ENCODE measurements at regions not wholly inside any gene's neighbourhood (a gene's known extent, or its start where the extent isn't known, plus 50 kb on each side); places are given as distances from the start of the nearest gene placed in this dataset.

DNA sequence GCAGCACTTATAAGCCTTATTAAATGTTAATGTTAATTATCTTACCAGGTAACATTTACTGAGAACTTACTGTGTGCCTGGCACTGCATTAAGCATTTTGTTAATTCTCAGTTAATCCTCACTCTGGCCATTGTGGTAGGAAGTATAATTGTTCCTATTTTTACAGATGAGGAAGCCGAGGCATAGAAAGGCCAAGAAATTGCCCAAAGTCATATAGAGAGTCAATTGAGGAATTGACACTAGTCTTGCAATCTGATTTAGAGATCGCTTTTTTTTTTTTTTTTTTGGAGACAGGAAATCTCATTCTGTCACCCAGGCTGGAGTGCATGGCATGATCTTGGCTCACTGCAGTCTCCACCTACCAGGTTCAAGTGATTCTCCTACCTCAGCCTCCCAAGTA, 132.6 kb upstream of the PROK2 start:
- DNase-seq, result no peak

DNA sequence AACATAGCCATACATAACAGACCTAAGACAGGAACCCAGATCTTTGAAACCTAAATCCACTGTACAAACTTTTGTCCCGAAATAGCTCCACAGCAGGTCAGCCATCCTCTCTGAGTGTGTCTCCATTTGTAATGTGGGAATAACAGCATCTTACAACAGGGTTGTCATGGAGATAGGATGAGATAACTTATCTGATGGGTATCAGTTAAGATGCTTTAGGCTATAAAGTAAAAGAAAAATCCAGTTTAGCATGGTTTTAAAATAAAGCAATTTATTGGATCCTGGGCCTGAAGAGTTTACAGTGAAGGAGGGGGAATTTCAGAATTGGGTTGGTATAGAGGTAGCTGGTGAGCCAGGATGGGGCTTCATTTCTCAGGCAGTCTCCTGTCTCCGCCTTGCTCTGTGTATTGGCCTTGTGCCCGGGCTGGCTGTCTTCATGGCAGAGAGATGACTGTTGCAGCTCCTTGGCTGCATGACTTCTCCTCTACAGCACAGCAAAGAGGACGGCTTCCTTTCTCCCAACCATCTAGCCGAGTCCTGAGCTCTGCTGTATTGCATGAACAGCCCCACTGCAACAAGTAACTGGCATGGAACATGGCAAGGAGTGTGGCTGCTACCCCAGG, 131.9 kb upstream of the PROK2 start:
- DNase-seq, result no peak

DNA sequence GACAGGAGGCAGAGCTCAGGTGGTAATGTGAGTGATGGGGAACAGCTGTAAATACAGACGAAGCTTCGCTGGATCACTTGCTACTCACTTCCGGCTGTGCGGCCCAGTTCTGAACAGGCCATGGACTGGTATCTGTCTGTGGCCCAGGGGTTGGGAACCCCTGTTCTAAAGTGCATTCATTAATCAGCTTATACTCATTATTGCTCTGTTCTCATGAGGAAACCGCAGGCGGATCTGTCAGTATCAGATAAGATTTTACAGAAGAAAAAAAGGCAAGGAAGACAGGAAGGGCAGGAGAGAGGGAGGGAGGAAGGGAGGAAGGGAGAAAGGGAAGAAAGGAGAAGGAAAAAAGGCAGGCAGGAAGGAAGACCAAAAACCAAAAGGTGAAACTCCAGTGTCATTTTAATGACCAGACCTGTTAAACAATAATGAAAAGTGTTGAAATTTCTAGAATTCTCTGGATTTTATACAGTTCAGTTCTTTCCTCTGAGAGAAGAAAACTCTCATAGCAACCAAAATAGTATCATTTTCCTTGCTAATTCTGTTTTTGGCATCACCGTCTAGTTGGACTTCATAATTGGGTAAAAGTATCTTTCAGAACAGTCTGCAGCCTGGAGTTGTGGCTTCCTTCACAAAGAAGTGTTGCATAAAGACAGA, 128.0 kb upstream of the PROK2 start:
- no peak for DNase-seq

DNA sequence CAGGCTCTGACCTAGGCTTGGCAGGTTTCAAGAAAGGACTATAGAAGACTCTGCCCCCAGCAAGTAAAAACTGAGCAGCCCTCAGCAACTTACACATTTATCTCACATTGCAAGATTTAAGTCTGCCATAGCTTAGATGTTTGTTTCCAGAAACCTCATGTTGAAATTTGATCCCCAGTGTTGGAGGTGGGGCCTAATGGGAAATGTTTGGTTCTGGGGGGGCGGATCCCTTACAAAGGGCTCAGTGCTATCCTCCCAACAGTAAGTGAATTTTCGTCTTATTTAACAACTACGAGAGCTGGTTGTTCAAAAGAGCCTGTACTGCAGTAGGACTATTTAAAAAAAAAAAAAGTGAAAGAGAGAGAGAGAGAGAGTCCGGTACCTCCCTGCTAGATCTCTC, 125.2 kb upstream of the PROK2 start:
- DNase-seq, result no peak

DNA sequence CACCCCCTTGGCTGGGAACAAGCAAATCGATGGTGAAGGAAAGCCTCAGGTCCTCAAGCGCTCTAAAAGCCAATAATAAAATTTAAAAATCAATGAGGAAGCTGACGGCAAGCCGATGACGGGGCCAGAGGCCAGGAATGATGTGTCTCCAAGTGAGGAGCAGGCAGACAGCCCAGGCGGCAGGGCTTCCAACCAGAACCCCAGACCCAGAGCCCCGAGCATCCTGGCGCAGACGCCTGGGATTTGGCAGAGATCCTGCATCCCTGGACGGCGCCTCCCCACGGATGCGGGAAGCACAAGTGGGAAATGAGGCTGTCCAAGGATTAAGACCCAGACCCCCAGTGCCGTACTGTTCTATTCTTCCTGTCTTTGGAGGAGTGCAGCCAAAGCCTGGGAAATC, 123.0 kb upstream of the PROK2 start:
- DNase-seq, result no peak

DNA sequence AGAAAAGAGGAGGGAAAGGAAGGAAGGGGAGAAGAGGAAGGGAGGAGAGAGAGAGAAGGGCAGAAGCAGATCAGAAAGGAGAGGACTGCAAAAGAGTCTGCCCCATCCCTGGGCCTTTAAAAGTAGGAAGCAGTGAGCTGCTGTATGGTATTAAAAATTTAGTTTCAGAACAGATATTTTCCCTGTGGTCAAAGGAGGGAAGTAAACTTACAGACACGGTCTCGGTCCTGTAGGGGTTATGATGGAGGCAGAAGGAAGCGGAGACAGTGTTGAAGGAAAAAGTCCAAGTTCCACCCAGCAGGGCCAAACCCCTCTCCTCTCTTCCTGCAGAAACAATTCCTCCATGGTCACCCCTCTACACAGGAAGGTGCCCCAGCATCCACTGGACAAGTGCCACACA, 122.0 kb upstream of the PROK2 start:
- no peak for DNase-seq

DNA sequence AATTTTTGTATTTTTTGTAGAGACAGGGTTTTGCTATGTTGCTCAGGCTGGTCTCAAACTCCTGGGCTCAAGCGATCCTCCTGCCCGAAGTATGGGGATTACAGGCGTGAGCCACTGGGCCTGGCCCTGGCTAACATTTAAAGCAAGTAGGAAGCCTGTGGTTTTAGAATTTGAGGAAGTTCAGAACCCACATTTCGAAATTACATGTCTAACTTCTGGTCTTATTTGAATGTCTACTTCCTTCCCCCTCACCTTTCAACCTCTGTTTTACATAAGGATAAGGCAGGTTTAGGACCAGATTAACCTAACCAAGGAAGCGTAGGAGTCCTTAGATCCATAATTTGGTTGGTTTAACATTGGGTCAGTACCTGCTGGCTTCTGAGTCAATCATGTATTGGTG, 120.5 kb upstream of the PROK2 start:
- DNase-seq, result no peak

DNA sequence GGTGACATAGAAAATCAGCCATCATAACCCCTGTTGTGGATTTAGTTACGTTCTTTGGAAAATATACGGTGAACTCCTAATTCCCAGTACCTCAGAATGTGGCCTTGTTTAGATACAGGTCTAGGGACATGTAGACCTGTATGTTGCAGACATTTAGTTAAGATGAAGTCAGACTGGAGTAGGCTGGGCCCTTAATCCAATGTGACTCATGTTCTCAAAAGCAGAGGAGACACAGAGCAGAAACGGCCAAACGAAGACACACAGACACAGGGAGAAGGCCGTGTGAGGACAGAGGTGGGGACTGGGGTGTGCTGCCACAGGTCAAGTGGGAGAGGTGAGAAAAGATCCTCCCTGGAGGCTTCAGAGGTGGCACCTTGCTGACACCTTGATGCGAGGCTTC, 119.0 kb upstream of the PROK2 start:
- no peak for DNase-seq

DNA sequence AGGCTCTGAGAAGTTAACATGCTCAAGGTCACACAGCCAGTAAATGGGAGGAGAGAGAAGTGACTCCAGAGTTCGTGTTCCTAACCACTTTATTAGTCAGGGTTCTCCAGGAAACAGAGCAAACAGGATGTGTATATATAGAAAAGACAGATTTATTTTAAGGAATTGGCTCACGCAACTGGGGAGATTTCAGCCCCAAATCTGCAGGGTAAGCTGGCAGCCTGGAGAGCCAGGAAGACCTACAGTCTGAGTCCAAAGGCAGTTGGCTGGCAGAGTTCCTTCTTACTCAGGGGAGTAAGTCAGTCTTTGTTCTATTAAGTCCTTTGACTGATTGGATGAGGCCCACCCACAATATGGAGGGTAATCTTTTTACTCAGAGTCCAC, 118.2 kb upstream of the PROK2 start:
- no peak for DNase-seq

DNA sequence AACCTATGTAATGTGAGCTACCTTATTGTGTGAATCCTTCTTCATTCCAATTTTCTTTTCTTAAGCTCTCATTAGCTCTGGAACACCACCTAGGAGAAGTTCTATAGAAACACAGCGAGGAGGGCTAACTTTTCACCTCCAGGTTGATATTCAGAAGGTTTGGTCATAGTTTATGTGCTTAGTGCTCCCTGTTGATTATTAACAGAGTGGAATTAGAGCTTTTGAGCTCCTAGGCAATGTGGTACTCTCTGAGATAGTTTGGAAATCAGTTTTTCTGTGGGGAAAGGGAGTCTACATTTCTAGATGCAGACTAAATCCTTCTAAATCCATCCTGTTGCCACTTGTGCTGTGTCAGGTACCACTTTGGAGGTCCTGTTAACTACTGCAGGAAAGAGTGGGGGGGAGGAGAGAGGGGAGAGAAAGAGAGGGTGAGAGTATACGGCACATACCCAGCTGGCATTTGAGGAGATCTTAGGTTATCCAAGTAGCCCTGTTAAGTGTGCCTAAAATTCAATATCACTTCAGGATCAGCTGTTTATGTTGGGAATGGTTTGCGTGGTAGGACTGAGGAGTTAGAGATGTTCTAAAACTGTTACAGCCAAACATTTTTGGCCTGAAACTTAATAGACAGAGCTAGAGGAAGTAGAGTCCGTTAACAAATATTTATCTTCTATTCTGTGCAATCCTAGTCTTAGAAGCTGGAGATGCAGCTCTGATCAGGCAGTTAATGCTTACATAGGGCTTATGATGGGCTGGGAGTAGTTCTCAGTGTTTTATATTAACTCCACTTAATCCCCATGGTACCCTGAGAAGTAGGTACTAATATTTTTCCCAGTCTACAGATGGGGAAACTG, 117.5 kb upstream of the PROK2 start:
- no peak for DNase-seq

DNA sequence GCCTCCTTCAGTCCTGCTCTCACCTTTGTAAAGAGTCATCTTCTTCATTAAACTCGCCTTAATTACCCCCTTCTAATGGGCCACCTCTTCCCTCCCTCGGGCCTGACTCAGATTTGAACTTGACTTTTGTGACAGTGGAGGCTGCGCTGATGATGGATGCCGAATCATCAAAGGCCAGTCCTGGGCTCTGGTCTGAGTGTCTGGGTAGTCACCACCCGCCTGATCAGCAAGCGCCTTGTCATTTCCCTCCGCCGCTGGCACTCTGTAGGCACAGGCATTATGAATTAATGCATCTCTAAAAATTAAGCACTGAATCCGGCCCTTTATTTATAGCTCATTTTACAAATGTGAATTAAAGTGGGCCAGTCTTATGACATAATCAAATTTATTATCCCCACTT, 116.7 kb upstream of the PROK2 start:
- no peak for DNase-seq

DNA sequence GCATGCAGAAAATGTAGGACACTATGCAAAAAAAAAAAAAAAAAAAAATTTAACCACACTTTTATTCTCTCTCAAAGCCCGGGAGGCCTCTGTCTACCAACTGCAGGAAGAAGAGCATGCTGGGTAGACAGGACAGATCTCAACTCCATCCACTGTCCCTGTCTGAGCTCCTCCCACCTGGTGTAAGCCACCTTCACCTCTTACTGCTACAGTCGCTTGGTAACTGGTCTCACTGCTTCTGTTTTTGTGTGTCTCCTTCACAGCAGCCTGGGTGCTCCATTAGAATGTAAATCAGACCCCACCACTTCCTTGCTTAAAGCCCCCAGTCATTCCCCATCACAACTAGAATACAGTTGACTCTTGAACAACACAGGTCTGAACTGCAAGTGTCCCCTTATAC, 115.1 kb upstream of the PROK2 start:
- DNase-seq, result no peak

DNA sequence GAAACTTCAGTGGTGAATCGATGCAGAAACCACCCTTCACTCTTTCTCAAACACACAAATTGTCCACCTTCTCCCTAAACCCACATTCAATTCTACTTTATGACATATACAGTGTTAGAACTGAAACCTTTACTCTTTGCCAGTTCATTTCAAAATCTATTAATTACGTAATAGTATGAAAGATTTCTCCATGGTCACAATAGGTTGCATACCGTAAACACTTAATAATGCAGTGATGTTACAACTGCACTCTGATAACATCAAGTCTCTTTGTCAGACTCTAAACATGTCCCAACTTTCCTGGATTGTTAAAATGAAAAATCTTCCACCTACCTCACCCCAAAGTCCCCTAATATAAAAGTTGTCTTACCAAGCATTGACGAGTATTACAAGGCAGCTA, 111.8 kb upstream of the PROK2 start:
- DNase-seq, result no peak

DNA sequence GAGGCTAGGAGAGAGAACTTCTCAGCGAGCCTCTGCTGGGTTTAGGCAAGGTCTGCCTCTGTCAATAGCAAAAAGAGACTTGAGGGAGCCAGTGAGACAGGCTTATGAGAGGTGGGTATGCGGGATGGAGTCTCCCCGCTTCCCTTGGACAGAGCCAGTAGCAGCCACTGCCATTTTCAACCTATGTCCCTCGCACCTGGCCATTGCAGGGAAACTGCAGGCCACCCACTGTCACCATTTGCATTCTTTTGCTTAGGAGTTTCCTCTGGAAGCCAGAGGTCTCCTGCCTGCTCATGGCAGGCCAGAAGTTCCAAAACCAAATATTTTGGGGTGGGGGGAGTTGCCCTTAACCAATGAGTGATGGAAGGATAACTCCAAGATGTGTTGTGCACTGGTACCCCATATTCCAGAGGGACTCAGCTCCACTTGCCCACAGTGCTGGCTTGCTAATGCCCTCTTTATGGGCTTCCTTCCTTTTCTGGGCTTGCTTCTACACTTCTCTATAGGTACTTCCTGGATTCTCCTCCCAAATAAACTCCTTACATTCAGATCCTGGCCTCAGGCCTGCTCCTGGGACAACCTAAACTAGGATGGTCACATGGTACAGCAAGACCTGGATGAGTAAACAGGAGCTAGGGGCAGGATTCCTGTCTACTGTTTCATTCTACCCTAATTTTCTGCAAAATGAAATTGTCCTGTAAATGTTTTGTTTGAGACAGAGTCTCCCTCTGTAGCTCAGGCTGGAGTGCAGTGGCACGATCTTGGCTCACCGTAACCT, 108.9 kb upstream of the PROK2 start:
- no peak for DNase-seq

DNA sequence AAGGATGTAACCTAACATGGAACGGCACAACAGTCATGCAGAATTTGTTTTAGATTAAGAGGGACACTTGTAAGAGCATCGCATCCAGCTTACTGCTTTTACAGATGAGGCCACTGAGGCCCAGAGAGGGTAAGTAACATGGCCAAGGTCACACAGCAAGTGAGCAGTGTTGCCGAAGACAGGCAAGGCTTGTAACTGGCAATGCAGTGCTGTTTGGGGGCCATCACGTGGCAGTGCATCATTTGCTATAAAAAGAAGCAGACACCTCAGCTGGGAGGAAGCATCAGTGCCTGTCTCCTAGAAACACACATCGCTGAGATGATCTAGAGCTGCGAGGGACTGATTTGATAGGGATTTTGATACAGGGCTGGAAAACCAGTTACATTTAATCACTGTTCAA, 108.2 kb upstream of the PROK2 start:
- no peak for DNase-seq

DNA sequence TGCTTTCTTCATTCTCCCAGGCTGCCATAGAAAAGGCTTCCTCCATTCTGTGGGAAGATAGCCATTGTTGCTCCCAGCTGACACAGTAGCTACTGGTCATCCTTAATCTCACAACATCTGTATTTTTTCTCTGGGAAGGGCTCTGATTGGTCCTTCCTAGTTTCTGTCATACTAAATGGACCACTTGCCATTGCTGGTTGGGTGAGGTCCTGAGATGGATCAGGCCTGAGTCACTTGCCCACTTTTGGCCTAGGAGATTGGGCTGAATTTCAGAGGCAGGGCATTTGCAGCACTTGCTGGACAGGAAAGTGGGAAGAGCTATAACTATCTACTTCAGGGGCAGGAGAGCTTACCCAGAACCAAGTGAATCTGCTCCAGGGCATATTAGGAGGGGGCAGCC, 106.5 kb upstream of the PROK2 start:
- DNase-seq, result no peak

DNA sequence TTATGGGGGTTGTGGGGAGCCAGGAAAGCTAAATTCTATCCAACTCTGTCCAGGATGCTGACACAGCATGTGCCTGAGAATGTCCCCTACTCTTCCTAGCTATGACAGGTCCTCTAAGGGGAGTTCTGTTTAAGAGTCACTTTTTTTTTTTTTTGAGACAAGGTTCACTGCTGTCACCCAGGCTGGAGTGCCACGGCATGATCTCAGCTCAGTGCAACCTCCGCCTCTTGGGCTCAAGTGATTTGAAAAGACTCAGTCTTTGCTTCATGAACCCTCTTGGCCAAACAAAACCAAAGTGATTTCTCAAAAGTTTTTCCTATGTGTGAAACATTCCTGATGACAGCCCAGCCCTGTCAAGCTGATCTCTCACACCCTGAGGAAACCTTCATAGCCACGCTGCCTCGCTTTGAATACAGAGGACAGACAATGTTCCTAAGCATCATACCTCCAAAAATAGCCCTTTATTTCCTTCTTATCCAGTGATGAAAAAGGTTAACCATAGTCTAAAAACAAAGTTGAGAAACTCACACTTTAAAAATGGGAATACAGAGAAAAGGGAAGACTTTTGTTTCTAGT, 105.5 kb upstream of the PROK2 start:
- DNase-seq, result no peak

DNA sequence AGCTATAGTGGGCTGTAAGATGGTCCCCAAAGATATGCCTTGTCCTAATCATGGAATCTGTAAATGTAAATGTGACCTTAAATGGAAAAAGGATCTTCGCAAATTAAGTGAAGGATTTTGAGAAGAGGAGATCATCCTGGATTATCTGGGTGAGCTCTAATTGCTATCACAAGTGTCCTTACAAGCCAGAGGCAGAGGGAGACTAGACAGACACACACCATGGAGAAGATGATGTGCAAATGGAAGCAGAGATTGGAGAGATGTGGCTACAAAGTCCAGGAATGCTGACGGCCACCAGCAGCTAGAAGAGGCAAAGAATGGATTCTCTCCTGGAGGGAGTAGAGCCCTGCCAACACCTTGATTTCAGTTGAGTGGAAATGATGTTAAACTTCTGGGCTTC, 102.3 kb upstream of the PROK2 start:
- DNase-seq, result no peak

DNA sequence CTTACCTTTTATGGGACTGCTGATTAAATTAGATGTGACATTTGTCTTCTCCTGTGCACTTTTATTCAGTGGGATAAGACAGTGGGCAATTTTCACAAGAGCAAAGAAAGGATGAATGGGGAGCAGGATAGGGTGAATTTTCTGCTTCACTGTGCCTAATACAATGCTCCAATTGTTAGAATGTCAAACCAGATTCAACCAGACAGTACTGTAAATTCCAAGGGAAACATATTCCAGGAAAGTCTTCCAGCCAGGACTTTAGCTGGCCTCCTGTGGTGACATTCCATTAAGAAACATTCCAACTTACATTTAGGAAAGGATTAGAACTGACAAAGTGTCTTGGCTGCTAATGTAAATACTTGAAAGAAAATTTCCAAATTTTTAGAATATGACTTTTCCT, 100.1 kb upstream of the PROK2 start:
- no peak for DNase-seq

DNA sequence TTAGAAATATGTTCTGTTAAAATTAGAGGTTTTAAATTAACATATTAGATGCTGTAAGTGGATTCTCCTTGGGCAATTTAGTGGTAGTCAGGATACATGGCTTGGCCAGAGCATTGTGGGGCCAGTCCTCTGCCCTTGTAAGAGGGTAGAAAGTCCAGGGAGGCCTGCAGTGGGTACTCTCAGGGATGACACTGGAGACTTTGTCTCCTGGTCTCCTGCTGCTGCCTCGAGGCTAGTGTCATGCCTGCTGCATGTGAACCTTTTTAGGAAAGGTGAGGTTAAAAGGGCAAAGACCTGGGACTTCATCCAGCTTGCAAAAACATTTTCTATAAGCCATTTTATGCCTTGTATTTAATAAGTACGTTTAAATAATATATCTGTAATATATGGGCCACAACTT, 96.8 kb upstream of the PROK2 start:
- DNase-seq, result no peak

DNA sequence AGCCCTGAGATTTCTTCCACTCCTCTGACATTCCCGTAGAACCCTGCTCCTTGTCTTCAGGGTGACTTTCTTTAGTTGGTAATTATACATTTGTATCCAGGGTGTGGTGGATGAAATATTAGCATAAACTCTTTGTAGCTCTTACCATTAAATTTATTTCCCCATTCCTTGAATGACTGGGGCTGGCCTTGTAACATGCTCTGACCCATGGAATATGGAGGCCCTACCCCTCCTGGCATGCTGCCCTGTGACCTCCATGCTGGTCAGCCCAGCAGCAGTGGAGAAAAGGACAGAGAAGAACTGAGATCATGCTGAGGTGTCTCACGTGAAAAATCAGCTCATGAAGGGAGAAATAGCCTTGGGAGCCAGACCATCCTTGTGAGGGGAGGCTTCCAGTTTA, 96.1 kb upstream of the PROK2 start:
- no peak for DNase-seq

DNA sequence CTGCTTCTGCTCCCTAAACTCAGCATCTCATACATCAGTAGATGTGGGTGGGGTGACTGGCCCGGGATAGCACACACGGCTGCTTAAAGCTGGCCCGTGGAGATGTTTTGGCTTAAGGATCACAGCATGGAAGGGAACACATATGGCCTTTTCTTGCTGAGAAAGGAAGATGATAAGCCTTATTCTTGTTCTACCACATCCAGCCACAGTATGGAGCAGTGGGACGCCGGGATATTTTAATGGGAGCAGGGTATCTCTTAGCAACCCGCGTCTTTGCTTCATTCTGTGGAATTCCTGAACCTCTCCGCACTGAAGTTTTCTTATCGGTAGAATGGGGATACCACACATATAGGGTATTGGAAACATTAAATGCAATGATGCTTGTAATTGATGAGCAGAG, 94.1 kb upstream of the PROK2 start:
- no peak for DNase-seq

All from 8988T (cell line).